GM18873 (cell line): ENCODE measurements at regions not wholly inside any gene's neighbourhood (a gene's known extent, or its start where the extent isn't known, plus 50 kb on each side); places are given as distances from the start of the nearest gene placed in this dataset.

ENCODE experiments used
- ATAC-seq: cut with Tn5 transposase; IDR thresholded peaks from one replicate; pipeline ENCODE4 v1.9.1; 2021; ENCODE audit warnings: mild to moderate bottlenecking, moderate library complexity, moderate number of reproducible peaks; ENCODE audit not compliant: unreplicated experiment, low FRiP score

GRCh38 chr2:221642447-221642846, 70.3 kb upstream of the EPHA4 start:
- ATAC-seq: no peak

GRCh38 chr2:221641181-221641871, 69.2 kb upstream of the EPHA4 start:
- ATAC-seq: no peak

- no peak for ATAC-seq
These were observed 68.6 kb upstream of the EPHA4 start for GRCh38 chr2:221640686-221641085.

GRCh38 chr2:221637851-221638250, 65.7 kb upstream of the EPHA4 start:
- ATAC-seq: no peak

- ATAC-seq: no peak
These were observed 63.8 kb upstream of the EPHA4 start for GRCh38 chr2:221635949-221636348.

- no peak for ATAC-seq
These were observed 57.4 kb upstream of the EPHA4 start for GRCh38 chr2:221629468-221629867.

GRCh38 chr2:221624475-221624874, 52.4 kb upstream of the EPHA4 start:
- ATAC-seq: no peak
